HuH-7.5 (cell line): ENCODE measurements at regions not wholly inside any gene's neighbourhood (a gene's known extent, or its start where the extent isn't known, plus 50 kb on each side); places are given as distances from the start of the nearest gene placed in this dataset.

Experiments
- DNase-seq: peaks from one replicate; pipeline ENCODE4 v3.0.0; 2011; ENCODE audit warnings: low spot score

DNA sequence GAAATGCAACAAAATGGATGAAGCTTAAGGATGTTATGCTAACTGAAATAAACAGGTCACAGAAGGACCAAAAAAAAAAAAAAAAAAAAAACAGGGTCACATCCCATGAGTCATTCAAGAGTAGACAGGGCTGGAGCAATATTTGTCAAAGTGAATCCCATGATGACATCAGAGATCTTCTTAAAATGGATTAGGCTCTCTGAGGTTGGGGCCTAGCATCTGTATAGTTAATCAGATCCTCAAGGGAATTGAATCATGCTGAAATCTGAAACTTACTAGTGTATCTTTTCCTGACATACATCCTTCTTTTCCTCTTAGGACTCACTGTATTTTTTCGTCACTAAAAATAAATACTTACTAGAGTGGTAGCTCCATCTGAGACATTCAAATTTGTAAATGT lies 380.6 kb upstream of the NXPH2 start:
- no peak for DNase-seq

DNA sequence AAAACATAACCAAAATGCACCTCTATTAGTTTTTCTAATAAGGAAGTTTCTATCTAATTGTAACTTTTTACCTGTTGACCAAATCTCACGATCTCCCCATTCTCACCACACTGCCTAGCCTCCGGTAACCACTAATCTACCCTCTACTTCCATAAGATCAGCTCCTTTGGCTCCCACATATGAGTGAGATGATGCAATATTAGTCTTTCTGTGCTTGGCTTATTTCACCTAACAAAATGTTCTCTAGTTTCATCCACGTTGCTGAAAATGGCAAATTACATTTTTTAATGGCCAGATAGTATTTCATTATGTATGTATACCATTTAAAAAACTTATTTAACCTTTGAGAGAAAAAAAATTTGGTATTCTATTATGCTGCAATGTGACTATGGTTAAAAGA lies 379.0 kb upstream of the NXPH2 start:
- no peak for DNase-seq

DNA sequence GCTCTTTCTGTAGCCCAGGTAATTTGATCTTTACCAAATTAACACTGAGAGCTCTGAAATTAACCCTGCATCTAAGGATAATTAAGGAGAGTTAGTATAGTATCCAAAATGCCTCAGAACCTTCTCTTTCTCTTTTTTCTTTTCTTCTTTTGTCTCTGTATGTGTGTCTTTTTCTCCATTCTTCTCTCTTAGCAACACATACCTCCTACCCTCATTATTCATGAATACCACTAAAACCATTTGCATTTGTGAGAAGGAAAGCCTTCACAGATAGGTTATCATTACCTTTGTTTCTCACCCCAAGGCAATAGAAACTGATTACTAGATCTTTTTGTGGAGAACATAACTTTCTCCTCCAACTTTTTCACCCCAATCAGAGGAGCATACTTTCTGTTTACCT lies 376.5 kb upstream of the NXPH2 start:
- DNase-seq = no peak

DNA sequence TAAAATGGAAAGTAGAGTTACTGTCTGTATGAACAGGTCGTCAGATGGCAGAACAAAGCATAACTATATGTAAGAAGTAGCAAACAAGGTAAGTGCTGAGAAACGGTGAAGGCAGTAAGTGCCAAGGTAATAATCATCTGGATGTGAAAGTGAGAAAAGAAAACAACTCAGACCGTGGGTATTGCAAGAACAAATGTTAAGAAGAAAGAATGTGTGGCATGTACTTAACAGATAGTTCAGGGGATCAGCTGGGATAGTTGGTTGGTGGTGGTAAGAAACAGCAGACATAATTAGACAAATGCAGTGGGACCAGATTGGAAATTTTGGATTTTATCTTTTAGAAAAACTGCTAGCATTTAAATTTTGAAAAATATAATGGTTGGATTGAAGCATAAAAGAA lies 375.8 kb upstream of the NXPH2 start:
- no peak for DNase-seq

DNA sequence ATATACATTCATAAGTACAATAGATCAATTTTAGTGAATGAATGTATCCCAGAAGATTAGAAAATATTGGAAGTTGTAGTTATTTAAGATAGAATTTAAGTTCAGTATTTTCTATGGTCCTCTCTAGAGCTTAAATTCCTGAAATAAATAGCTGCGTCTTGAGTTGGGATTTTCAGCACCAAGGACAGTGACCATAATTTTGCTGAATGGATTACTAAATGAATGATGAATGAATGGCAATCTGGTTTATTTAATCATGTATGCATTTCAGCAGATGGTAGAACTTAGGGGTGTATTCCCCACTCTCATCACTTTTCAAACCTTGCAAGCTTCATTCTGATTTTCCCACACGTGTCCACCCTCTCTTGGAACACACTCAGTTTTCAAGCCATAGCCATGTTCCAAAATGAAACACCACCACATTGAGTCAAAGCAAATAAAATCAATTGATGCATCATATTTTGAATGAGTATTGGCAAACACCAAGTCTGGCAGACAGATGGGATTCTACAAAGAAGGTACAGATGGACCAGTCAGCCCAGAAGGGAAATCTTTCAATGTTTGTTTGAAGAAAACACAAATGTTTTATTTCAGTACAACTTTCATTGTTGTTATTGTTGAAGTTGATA lies 362.2 kb upstream of the NXPH2 start:
- DNase-seq = no peak

DNA sequence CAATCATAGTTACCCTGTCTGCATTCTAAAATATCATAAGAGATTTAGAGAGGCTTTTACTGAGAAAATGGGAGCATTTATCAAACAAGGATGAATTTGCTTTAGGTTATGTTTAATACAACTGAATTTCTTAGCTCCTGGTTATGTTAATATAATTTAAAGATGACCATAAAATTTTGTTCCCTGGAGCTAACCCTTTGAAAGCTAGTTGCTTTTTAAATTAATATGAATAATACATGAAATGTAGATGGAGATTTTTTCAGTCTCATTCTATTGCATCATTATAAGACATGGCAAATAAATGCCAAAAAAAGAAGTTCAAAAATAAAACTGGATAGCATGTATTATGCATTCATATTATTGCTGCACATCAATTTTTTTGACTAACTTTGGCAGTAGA lies 344.1 kb upstream of the NXPH2 start:
- no peak for DNase-seq

DNA sequence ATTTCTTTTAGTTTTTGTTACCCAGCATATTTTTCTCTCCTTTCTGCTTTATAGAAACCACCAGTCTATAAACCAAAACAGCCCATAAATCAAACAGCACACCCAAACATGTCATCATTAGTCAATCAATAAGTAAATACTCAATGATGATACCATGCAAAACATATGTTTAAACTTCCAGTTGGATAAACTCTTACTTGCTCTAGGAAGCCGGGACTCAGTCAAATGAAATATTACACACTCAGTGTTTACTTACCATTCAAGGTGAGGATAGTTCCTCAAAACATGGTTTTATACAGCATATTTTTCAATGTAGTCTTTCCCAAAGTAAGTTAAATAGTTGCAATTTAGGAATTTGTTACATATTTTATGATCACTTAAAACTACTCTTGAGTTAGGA lies 343.6 kb upstream of the NXPH2 start:
- no peak for DNase-seq

DNA sequence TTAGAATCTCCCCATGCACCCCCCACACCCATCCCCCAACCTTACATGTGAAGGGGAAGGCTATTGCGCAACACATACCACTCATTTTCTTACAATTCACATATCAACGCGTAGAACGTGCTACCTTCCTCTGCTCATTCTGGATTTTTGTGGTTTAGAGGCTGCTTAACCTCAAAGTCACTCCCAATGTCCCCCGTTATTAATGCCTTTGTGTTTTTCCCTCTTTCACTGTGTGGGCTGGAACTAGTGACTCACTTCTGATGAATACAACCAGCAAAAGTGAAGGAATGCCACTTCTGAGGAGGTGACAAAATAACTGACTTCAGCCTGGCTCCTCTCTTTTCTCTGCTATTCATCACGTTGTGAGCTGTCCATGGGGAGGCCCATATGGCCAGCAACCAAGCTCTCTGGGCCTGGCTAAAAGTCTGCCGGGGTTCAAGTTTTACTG lies 342.5 kb upstream of the NXPH2 start:
- no peak for DNase-seq

DNA sequence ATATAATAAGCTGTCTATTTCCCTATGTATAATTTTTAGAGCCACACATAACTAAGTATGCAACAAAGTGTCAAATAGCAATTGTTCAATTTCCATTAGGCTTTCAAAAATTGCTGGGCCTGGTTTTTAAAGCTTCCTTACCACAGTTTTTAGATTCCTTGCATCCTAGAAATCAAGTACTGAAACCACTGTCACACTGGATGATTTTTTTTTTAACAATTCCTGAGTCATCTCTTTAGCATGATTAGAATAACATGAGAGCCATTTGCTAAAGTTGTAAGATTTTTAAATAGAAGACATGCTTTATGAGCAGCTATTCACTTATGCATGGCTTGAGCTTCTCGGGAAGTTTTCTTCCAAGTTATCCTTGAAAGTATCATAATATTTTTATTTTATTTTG lies 319.5 kb upstream of the NXPH2 start:
- DNase-seq = no peak

DNA sequence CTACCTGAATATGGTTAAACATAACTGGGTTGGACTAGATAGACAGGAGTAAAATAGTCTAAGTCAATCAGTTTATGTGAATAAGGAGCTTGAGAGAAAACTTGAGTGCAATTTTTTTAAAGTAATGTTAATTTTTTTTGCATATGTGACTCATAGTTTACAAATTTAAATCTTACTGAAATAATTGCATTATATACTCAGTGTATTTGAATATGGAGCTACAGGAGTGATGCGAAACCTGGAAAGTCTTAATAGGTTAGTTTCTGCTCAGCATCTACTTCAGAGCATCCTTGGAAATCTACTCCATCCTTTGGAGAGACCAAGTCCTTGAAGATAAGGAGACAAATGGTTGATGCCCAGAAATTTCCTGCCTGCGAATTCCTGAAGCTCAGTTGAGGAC lies 318.8 kb upstream of the NXPH2 start:
- no peak for DNase-seq

DNA sequence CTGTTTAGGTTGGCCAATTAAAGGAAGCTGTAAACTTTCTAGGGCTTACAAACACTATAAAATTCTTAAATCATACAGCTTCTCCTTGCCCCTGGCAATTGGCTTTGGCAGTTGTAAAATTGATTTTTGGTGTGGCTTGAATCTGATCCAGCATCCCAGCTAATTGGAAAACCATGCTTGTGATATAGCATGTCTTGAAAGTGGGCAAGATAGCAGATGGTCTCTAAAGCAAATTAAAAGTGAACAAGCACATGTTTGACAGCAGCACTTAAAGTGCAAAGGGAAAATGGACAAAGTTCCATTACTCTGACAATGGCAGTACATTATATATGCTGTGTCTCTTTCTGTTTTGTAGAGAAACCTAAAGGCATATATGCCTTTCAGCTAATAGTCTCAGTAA lies 302.9 kb upstream of the NXPH2 start:
- DNase-seq = no peak

DNA sequence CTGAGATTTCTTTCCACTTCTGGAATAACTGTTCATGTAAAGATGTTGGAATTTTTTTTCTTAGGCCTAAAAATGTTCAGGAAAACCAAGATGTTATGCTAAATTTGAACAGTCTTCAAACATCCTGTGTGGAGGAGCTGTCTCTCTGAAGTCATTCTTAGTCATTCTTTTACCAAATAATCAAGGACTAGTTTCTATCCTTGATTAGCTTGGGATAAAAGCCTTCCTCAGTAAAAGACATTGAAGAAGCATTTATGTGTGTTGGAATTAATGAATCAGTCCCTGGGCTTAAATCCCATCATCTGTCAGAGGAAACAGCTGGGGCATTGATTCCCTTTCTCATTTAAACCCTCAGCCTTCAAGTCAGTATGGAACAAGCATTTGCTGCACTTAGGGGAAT lies 300.1 kb upstream of the NXPH2 start:
- no peak for DNase-seq

DNA sequence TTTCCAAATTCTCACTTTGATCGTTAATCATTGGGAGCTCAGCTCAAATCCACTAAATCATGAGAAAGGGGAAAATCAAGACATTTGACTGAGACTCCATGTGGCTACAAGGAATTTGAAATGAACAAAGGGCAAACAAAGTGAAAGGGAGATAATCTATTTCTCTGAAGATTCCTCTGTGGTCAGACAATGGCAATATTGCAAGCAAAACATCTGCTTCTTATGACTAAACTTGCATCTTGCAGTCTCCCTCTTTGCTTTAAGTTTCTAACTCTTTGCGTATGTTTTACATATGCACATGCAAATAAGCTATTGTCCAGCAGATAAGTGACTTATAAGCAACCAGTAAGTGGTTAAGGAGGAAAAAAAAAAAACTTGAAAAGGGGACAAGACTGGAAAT lies 299.1 kb upstream of the NXPH2 start:
- no peak for DNase-seq

DNA sequence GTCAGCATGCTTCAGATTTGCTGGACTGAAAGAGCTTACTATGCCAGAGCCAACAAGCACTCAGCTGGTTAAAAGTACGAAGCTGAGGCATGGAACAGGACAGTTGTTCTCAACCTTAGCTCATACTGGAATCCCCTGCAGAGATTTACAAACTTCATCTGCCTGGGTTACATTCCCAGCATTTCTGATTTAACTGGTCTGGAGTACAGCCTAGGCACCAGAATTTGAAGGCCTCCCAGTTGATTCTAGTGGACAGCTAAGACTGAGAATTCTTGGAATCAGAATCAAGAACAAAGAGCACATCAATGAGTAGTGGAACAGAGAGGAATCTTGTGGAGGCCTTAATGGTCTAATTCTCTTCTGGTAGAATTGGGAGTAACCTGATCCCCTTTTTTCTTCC lies 298.2 kb upstream of the NXPH2 start:
- DNase-seq = no peak

DNA sequence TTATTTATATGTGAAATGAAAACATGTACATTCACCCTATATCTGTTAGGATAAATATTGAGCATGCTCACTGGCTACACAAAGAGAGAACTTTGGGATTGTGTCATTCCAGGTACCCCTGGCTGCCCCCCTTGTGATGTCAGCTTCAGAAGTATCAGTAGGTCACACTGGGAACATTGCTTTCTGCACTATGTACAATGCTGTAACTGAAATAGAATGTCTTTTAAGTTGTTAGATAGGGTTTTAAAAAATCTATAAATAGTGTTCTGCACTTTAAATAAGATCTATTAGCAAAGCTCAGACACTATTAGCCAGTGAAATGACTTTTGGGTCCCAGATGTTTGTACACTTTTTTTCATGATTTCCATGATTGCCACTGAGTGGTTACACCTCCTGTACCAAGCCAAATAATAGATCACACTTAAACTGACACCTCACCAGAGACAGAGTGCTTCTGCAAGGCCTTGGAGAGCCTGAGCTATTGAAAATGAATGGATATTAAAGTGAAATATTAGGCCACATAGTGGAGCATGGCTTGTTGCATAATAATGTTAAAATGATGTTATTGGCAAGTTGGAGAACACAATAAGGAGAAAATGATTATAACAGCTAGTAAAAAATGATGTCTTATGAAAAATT lies 297.0 kb upstream of the NXPH2 start:
- DNase-seq = no peak

DNA sequence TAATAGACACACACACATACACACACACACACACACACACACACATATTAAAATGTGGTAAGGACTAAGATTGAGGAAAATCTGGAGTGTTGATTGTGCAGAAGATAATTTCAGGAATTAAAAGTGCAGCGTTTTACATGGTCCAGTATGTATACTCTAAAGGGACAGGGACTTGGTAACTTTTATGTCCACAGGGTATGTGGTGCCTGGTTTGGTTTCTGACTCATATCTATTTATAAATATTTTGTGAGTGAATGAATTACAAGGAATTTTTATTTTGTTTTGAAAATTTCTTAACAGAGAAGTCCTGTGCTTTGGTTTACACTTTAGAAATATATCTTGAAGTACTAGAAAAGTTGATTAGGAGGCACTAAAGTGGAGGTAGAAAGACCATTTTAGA lies 287.7 kb upstream of the NXPH2 start:
- DNase-seq = no peak

DNA sequence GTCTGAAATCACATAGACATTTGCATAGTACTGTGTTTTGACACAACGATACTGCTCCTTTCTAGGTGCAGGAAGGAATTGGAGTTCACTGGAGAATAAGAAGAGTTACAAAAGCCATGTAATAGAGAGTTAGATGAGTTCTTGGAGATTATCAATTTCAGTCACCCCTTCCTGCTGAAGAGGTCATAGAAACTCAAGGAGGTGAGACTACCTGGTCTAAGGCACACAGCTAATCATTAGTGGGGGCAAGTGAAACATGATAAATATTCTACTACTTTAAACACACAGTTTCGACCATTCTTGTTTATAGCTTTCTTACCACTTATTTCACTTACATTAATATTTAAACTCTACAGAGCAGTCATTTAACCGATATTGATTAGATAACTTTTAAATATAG lies 286.9 kb upstream of the NXPH2 start:
- no peak for DNase-seq

DNA sequence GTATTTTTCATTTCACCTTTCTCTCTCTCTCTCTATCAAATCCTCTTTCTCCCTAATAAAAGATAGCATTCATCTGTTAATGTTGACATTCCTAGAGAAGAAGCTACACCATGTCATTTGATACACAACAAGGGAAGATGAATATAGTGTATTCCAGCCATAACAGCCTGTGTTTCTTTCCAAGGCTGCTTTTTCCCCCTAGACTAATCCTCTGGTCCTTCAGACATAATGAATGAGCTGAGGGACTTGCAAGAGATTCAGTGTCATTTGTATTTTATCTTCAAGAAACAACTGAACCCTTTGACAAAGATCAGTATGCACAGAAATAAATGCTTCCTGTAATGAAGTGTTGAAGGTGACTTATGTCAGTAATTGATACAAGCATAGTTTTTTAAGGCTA lies 284.0 kb upstream of the NXPH2 start:
- no peak for DNase-seq

DNA sequence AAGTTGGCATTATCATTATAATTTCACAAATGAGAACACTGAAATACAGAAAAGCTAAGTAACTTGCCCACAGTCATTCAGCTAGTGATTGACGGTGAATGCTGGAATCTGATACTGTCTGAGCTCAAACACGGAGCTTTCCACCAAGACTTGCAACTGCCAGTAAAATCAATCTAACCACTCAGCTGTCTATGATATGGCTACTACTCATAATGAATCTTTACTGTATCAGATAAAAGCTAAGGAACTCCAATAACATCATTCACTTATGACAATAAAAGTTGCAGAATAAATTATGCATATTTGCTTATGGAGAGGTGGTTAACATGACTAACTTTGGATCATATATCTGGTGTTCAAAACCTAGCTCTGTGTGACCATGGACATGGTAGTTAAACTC lies 279.4 kb upstream of the NXPH2 start:
- DNase-seq = no peak

DNA sequence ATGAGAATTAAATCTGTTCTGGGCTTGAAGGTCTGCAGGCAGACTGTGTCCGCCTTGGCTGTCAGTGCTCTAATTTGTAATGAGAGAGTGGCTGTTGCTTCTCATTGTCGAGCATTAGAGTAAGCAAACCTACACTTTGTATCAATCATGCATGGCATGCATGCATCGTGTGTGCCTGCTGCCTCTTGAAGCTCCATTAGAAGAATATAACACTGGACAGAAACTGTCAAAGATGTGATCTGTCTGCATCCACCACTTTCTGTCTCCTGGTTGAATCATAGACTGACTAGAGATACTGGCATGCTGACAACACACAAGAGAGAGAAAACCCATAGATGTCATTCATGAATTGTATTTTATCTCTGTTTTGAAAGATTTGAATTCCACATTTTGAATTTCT lies 275.0 kb upstream of the NXPH2 start:
- no peak for DNase-seq

DNA sequence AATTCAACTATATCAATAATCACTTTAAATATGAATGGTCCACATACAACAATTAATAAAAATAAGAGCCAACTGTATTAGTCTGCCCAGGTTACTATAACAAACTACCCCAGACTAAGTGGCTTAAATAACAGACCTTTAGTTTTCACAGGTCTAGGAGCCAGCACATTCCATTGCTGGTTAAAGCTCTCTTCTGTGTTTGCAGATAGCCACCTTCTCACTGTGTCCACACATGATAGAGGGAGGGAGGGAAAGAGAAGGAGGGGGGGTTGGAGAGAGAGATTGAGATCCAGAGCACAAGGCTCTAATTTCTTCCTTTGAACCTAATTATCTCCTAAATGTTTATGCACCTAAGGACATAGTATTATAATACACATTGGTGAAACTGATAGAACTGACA lies 267.8 kb upstream of the NXPH2 start:
- no peak for DNase-seq

DNA sequence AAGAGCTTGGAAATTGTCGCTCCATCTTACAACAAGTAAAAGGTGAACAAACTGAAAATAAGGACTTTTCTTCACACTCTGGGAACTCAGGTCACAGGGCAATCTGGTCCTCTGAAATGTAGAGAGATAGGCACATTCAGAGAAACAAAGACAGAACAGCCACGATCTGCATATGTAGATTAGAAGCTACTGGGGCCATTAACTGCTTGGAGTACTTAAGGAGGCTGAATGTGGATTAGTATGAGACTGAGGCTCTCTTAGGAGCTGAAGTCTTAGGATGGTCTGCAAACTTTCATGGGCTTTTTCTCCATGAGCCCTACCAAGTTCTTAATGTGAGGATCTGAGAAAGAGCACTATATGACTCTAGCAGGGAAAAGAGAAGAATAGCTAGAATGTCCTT lies 265.3 kb upstream of the NXPH2 start:
- DNase-seq = no peak

DNA sequence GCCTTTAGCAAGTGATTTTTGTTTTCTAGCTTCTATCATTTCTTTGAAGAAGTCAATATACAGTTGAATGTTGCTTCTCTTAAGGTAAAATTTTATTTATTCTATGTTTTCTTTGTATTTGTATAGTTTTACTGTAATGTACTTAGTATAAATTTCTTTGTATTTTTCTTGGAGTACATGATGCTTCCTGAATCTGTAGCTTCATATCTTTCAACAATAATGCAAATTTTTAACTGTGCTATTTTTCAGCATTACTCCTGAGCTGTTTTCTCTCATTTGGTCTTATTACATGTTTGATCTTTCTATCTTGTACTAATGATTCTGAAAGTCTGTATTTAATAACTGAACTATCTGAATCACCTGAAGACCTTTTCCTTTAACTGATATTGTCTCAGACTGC lies 253.9 kb upstream of the NXPH2 start:
- no peak for DNase-seq

DNA sequence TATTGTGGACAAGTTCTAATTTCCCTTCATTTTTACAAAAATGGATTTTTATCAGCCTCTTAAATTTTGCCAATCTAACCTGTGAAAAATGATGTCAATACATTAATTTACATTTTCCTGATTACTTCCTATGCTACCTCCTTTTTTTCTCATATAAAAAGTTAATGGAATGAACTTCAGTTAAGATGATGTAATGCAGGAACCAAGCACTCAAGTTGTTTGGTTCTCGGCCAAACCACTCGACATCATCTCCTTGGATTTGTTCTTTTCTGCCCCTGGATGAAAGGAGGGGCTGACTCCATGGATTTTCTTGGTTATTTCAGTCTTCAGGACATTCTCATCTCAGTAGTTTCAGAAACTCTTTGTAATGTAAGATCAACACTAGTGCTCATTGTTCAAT lies 253.1 kb upstream of the NXPH2 start:
- no peak for DNase-seq

DNA sequence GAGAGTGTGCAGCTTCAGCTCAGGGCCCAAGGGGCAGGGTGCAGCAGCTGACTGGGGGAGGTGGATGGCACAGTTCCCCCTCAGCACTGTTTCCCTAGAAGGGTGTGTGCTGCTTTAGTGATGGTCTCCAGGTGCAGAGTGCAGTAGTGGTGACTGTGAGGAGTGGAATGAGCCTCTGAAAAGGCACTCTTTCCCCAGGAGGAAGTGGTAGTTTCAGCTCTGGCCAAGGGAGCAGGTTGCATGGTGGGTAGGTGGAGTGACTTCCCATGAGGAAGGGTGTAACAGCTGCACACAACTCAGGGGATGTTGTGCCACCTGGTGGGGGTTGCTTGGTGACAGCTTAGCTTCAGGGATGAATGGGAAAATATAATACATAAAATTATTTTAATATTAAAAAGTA lies 251.5 kb upstream of the NXPH2 start:
- peak; percentile 16 for DNase-seq
